Left lung (tissue), 4 donors: ENCODE measurements at regions not wholly inside any gene's neighbourhood (a gene's known extent, or its start where the extent isn't known, plus 50 kb on each side); places are given as distances from the start of the nearest gene placed in this dataset.
"Not testable (repeated sequence)": the region's sequence is repeated elsewhere in the genome, so short reads cannot be mapped to it uniquely, and the experiment has no call there.

Experiments used
- ATAC-seq: fragments of 200-7000 bp; cut with Tn5 transposase; one replicate; pipeline ENCODE4 v1.9.1; 2020; ENCODE audit warnings: moderate library complexity
- DNase-seq, 4 donors: peaks; one replicate each; pipeline ENCODE4 v3.0.0-alpha.2; 2013 to 2020
- H3K27ac ChIP-seq, 2 donors: fragments of 200-600 bp; sonication (generic) in 1 of 2; one replicate each; pipeline versions ENCODE4 v1.5.0 to v1.8.0; 2020 to 2021
- H3K27me3 ChIP-seq, 2 donors: fragments of 200-600 bp; sonication (generic) in 1 of 2; one replicate each; pipeline versions ENCODE4 v1.5.0 to v1.8.0; 2020 to 2021
- H3K36me3 ChIP-seq, 2 donors: fragments of 200-600 bp; sonication (generic) in 1 of 2; one replicate each; pipeline versions ENCODE4 v1.5.0 to v1.8.0; 2020 to 2021
- H3K4me1 ChIP-seq, 2 donors: fragments of 200-600 bp; one replicate each; pipeline ENCODE4 v1.8.0; 2021
- H3K4me3 ChIP-seq, 2 donors: fragments of 200-600 bp; sonication (generic) in 1 of 2; one replicate each; pipeline versions ENCODE4 v1.5.0 to v1.8.0; 2020 to 2021; ENCODE audit warnings: mild to moderate bottlenecking in 1 of 2
- H3K9me3 ChIP-seq, 2 donors: fragments of 200-600 bp; sonication (generic) in 1 of 2; one replicate each; pipeline versions ENCODE4 v1.5.0 to v1.8.0; 2020 to 2021
- intact Hi-C, 2 donors: fragments of 100-400 bp; cut with DNase I; formaldehyde crosslinking; loops; one replicate each; pipeline versions ENCODE4 v1.11.2 to v1.14.2; 2022
- TF ChIP-seq, protein P1 (sequence below), 2 donors: fragments of 200-600 bp; sonication (generic) in 1 of 2; IDR thresholded peaks; one replicate each; pipeline versions ENCODE4 v1.5.0 to v1.8.0; 2021; ENCODE audit warnings: antibody characterized with exemption in 2 of 2
- donor health status: DM: no; HTN: yes; CAD: no.
- donor health status: DM: no; HTN: no; CAD: no.

GRCh38 chr4:134720030-134720429 is 518.4 kb upstream of the PABPC4L start:
- H3K4me3 ChIP-seq, result no peak overlapping the region
- H3K27ac ChIP-seq, result no peak overlapping the region
- TF ChIP-seq, protein P1, sequence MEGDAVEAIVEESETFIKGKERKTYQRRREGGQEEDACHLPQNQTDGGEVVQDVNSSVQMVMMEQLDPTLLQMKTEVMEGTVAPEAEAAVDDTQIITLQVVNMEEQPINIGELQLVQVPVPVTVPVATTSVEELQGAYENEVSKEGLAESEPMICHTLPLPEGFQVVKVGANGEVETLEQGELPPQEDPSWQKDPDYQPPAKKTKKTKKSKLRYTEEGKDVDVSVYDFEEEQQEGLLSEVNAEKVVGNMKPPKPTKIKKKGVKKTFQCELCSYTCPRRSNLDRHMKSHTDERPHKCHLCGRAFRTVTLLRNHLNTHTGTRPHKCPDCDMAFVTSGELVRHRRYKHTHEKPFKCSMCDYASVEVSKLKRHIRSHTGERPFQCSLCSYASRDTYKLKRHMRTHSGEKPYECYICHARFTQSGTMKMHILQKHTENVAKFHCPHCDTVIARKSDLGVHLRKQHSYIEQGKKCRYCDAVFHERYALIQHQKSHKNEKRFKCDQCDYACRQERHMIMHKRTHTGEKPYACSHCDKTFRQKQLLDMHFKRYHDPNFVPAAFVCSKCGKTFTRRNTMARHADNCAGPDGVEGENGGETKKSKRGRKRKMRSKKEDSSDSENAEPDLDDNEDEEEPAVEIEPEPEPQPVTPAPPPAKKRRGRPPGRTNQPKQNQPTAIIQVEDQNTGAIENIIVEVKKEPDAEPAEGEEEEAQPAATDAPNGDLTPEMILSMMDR (IDR thresholded peaks at IDR 0.05), result no peak

DNA sequence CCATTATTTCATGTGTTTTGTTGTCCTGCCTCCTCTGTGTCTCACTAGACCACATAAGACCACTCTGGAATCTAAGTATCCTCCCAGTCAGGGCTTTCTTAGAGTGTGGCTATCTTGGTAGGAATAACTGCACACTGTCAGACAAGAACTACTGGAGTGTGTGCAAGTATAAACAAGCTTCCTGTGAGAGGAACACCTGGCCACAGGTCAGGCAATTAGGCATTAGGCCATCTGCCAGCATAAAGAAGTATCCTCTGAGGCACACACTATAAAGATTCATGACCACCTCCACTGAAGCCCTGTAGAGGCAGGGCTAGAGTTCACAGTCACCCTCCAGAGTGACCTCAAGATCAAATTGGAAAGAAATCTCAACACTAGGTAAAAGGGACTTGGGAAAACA is 507.0 kb upstream of the PABPC4L start:
- Histone ChIP-seq H3K27me3 (no peaks in the 10 kb centered on the region), H3K9me3 (no peaks in the 10 kb centered on the region), H3K4me1 (no peaks in the 10 kb centered on the region), H3K36me3 (no peaks in the 10 kb centered on the region), H3K27ac (no peak overlapping the region), H3K4me3 (no peak overlapping the region)
- intact Hi-C loops, result no loop called here
- TF ChIP-seq, protein P1 (IDR thresholded peaks at IDR 0.05), result no peak
- no peak for ATAC-seq
- DNase-seq, result no peak

More at GRCh38 chr4:134720030-134720429, 518.4 kb upstream of the PABPC4L start:
- H3K9me3 ChIP-seq, result no peaks in the 10 kb centered on the region
- H3K4me1 ChIP-seq, result no peaks in the 10 kb centered on the region
- ATAC-seq (no peak), DNase-seq (no peak)
- intact Hi-C loops, result no loop called here
- no peaks in the 10 kb centered on the region for H3K36me3 ChIP-seq
- no peaks in the 10 kb centered on the region for H3K27me3 ChIP-seq

GRCh38 chr4:134708026-134708425 is 506.4 kb upstream of the PABPC4L start:
- TF ChIP-seq, protein P1 (IDR thresholded peaks at IDR 0.05), result no peak
- H3K4me1 ChIP-seq, result no peaks in the 10 kb centered on the region
- no peaks in the 10 kb centered on the region for H3K36me3 ChIP-seq
- DNase-seq (peak in 1 of 4 donors; percentile 1), ATAC-seq (no peak)
- intact Hi-C loops, result no loop called here
- no peaks in the 10 kb centered on the region for H3K27me3 ChIP-seq
- no peak overlapping the region for H3K4me3 ChIP-seq
- H3K27ac ChIP-seq, result no peak overlapping the region
- H3K9me3 ChIP-seq, result no peaks in the 10 kb centered on the region

- intact Hi-C loops, result no loop called here
- no peak for ATAC-seq
- peaks cover 0 to 5% of the 10 kb centered on the region in 2 donors for H3K9me3 ChIP-seq
- no peak overlapping the region for H3K27ac ChIP-seq
- no peaks in the 10 kb centered on the region for H3K4me1 ChIP-seq
- H3K27me3 ChIP-seq, result no peaks in the 10 kb centered on the region
- no peak for DNase-seq
- no peaks in the 10 kb centered on the region for H3K36me3 ChIP-seq
- H3K4me3 ChIP-seq, result no peak overlapping the region
- TF ChIP-seq, protein P1 (IDR thresholded peaks at IDR 0.05), result no peak
Measured at GRCh38 chr4:134702374-134702773, 500.8 kb upstream of the PABPC4L start.

GRCh38 chr4:134700251-134700650 is 498.7 kb upstream of the PABPC4L start:
- no peak for ATAC-seq

GRCh38 chr4:134698831-134699230 is 497.2 kb upstream of the PABPC4L start:
- H3K4me3 ChIP-seq, H3K27ac ChIP-seq, H3K27me3 ChIP-seq, H3K4me1 ChIP-seq, H3K36me3 ChIP-seq, H3K9me3 ChIP-seq, intact Hi-C loops, ATAC-seq, DNase-seq: not testable (repeated sequence)

More at GRCh38 chr4:134700251-134700650, 498.7 kb upstream of the PABPC4L start:
- H3K27ac ChIP-seq, result no peak overlapping the region
- peaks cover 0 to 5% of the 10 kb centered on the region in 2 donors for H3K9me3 ChIP-seq
- H3K36me3 ChIP-seq, result no peaks in the 10 kb centered on the region
- no peaks in the 10 kb centered on the region for H3K4me1 ChIP-seq
- TF ChIP-seq, protein P1 (IDR thresholded peaks at IDR 0.05), result no peak
- no peak overlapping the region for H3K4me3 ChIP-seq
- H3K27me3 ChIP-seq, result no peaks in the 10 kb centered on the region
- no peak for DNase-seq
- intact Hi-C loops, result no loop called here
